ENCODE measurements at regions not wholly inside any gene's neighbourhood (a gene's known extent, or its start where the extent isn't known, plus 50 kb on each side); places are given as distances from the start of the nearest gene placed in this dataset.

DNA sequence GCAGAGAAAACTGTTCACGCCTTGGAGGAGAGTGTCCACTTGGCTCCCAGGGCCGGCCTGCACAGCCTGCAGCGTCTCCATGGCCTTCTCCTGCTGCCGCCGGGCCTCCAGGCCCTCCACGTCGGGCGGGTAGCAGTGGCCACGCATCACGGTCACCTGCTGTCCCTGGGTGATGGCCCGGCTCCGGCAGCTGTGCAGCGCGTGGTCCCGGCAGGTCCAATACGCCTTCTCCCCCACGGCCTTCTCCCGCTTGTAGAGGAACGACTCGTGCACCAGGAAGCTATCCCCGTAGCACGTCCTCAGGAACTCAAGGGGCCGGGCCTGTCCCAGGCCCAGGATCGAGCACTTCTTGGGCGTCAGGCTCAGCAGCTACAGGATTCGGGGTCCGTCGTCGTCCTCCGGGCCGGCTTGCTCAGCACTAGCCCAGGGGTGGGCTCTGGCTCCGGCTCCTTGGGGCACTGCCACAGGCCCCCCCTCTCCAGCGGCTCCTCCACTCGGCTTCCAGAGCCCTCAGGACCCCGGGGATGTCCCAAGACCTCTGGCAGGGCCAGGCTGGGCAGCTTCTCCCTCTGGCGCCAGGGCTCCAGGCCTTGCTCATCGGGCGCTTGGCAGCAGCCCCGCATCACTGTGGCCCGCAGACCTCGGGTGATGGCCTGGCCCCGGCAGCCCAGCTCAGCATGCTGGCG lies 83.6 kb upstream of the FXR1 start:
- H4K20me1 ChIP-seq (ENCODE audit: low read length): no peaks in the 10 kb centered on the region
- intact Hi-C loops (cut with micrococcal nuclease): no loop called here
- no peaks in the 10 kb centered on the region for H3K9me2 ChIP-seq (replicated peaks; ENCODE audit: low read length)
- H3K9me3 ChIP-seq (ENCODE audit: low read length): no peaks in the 10 kb centered on the region
- no peaks in the 10 kb centered on the region for H3K79me2 ChIP-seq (ENCODE audit: low read length)
- CTCF ChIA-PET: no interaction called here
- no peaks in the 10 kb centered on the region for H3K36me3 ChIP-seq (ENCODE audit: low read depth, low read length)
- POLR2A ChIA-PET (ENCODE audit: unreplicated experiment): no interaction called here
- no peaks in the 10 kb centered on the region for H3F3A ChIP-seq (ENCODE audit: low read length, unreplicated experiment)
- no TSS peak for BruUV-seq (replicated peaks)
- H3K4me1 ChIP-seq (ENCODE audit: insufficient read depth, low read length): no peaks in the 10 kb centered on the region
- H3K4me3 ChIP-seq (ENCODE audit: low read length): no peak overlapping the region
- ATAC-seq (no peak), DNase-seq (no peak)
- H3K4me2 ChIP-seq (ENCODE audit: low read length): no peak overlapping the region
- H3K27ac ChIP-seq (ENCODE audit: low read length): no peak overlapping the region
- H3K9ac ChIP-seq (ENCODE audit: low read length): no peak overlapping the region
- H3K27me3 ChIP-seq (ENCODE audit: low read length): peaks cover 48% of the 10 kb centered on the region
- TF ChIP-seq EZH2 (IDR thresholded peaks at IDR 0.05; ENCODE audit: low read length, unreplicated experiment) (no peak), CTCF (conservative IDR thresholded peaks at IDR 0.05; ENCODE audit: low read depth, low read length) (no peak), EZH2phosphoT487 (IDR thresholded peaks at IDR 0.05; ENCODE audit: borderline replicate concordance, low read length) (no peak)
- H2AFZ ChIP-seq (ENCODE audit: low read length): no peak overlapping the region

DNA sequence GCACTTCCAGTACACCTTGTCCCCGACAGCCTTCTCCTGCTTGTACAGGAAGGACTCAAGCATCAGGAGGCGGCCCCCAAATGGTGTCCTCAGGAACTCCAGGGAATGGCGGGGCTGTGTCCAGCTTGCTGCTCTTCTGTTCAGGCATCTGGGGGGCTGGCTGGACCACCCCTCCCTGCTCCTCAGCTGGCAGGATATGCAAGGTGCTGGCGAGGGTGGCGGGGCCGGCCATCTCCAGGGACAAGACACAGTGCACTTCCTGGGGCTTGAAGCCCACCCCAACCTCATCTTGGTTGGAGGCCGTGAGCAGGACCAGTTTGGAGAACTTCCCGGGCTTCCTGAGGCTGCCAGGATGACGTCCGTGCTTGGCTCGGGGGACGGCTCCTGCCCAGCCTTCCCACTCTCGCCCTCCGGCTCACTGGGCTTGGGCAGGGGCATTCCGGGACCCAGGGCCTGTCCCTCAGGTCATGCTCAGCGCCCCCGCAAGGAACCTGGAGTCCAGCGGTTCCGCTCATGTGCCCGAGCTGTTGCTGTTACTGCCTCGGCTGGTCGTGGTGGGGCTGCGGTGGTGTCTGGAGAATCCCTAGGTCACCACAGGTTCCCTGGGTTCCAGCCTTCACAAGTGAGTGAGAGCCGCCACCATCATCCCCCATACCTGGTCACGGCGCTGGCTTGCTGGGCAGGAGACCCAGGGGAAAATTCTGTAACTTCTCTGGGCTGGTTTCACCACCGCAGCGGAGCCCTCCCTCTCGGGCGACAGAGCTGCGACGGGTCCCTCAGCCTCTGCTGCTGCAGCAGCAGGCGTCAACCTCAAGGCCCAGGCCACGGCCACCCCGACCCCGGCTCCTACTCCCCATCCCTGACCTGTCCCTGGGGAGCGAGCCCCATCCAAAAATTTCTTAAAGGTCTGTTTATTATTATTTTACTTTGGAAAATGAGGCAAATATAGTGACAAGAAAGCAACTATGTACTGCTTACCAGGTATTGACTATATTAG lies 82.8 kb upstream of the FXR1 start:
- H3K36me3 ChIP-seq (ENCODE audit: low read depth, low read length): no peaks in the 10 kb centered on the region
- H3K79me2 ChIP-seq (ENCODE audit: low read length): no peaks in the 10 kb centered on the region
- no peak for ATAC-seq
- no peak for DNase-seq
- POLR2A ChIA-PET (ENCODE audit: unreplicated experiment): no interaction called here
- no peak overlapping the region for H3K9ac ChIP-seq (ENCODE audit: low read length)
- CTCF ChIA-PET: no interaction called here
- no peaks in the 10 kb centered on the region for H3K4me1 ChIP-seq (ENCODE audit: insufficient read depth, low read length)
- H3K4me2 ChIP-seq (ENCODE audit: low read length): no peak overlapping the region
- no peak overlapping the region for H2AFZ ChIP-seq (ENCODE audit: low read length)
- H3K9me2 ChIP-seq (replicated peaks; ENCODE audit: low read length): no peaks in the 10 kb centered on the region
- no peaks in the 10 kb centered on the region for H3K9me3 ChIP-seq (ENCODE audit: low read length)
- BruUV-seq (replicated peaks): no TSS peak
- no peak for TF ChIP-seq EZH2phosphoT487 (IDR thresholded peaks at IDR 0.05; ENCODE audit: borderline replicate concordance, low read length)
- no peak for TF ChIP-seq CTCF (conservative IDR thresholded peaks at IDR 0.05; ENCODE audit: low read depth, low read length)
- TF ChIP-seq EZH2 (IDR thresholded peaks at IDR 0.05; ENCODE audit: low read length, unreplicated experiment): no peak
- no peak overlapping the region for H3K27ac ChIP-seq (ENCODE audit: low read length)
- H3K27me3 ChIP-seq (ENCODE audit: low read length): peaks cover 57% of the 10 kb centered on the region
- no peak overlapping the region for H3K4me3 ChIP-seq (ENCODE audit: low read length)
- no peaks in the 10 kb centered on the region for H3F3A ChIP-seq (ENCODE audit: low read length, unreplicated experiment)
- H4K20me1 ChIP-seq (ENCODE audit: low read length): no peaks in the 10 kb centered on the region
- intact Hi-C loops (cut with micrococcal nuclease): no loop called here

DNA sequence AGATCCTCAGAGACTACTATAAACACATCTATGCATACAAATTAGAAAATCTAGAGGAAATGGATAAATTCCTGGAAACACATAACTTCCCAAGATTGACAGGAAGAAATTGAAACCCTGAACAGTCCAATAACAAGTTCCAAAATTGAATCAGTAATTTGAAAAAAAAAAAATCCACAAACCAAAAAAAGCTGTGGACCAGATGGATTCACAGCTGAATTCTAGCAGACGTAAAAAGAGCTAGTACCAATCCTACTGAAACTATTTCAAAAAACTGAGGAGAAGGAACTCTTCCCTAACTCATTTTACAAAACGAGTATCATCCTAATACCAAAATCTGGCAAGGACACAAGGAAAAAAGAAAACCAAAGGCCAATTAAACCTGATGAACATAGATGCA lies 77.0 kb upstream of the FXR1 start:
- Histone ChIP-seq H3F3A (ENCODE audit: low read length, unreplicated experiment) (no peaks in the 10 kb centered on the region), H2AFZ (ENCODE audit: low read length) (no peak overlapping the region), H3K4me3 (ENCODE audit: low read length) (no peak overlapping the region), H3K9me3 (ENCODE audit: low read length) (no peaks in the 10 kb centered on the region), H3K9ac (ENCODE audit: low read length) (no peak overlapping the region), H4K20me1 (ENCODE audit: low read length) (no peaks in the 10 kb centered on the region), H3K27me3 (ENCODE audit: low read length) (peaks cover 69% of the 10 kb centered on the region), H3K27ac (ENCODE audit: low read length) (no peak overlapping the region), H3K9me2 (replicated peaks; ENCODE audit: low read length) (no peaks in the 10 kb centered on the region), H3K4me2 (ENCODE audit: low read length) (no peak overlapping the region), H3K36me3 (ENCODE audit: low read depth, low read length) (no peaks in the 10 kb centered on the region), H3K4me1 (ENCODE audit: insufficient read depth, low read length) (no peaks in the 10 kb centered on the region), H3K79me2 (ENCODE audit: low read length) (no peaks in the 10 kb centered on the region)
- BruUV-seq (replicated peaks): no TSS peak
- no peak for ATAC-seq
- intact Hi-C loops (cut with micrococcal nuclease): no loop called here
- ChIA-PET POLR2A (ENCODE audit: unreplicated experiment) (no interaction called here), CTCF (no interaction called here)
- TF ChIP-seq EZH2 (IDR thresholded peaks at IDR 0.05; ENCODE audit: low read length, unreplicated experiment) (no peak), CTCF (conservative IDR thresholded peaks at IDR 0.05; ENCODE audit: low read depth, low read length) (no peak), EZH2phosphoT487 (IDR thresholded peaks at IDR 0.05; ENCODE audit: borderline replicate concordance, low read length) (no peak)
- no peak for DNase-seq
